ENCODE measurements at regions not wholly inside any gene's neighbourhood (a gene's known extent, or its start where the extent isn't known, plus 50 kb on each side); places are given as distances from the start of the nearest gene placed in this dataset.
A peak's percentile ranks its signal among the peaks of the same experiment; 100 is the strongest.
"Not testable (repeated sequence)": the region's sequence is repeated elsewhere in the genome, so short reads cannot be mapped to it uniquely, and the experiment has no call there.

- H3K27me3 Mint-ChIP-seq (ENCODE audit: insufficient read depth); H3K27ac Mint-ChIP-seq; DNase-seq; H3K36me3 Mint-ChIP-seq (ENCODE audit: low read depth); H3K4me3 Mint-ChIP-seq; H3K4me1 Mint-ChIP-seq (ENCODE audit: low read depth); H3K9me3 Mint-ChIP-seq: not testable (repeated sequence)
Observed at GRCh38 chr16:21372162-21372835, 94.2 kb upstream of the CRYM start.

- peak; percentile 46 for DNase-seq
- H3K36me3 Mint-ChIP-seq (ENCODE audit: low read depth); H3K4me1 Mint-ChIP-seq (ENCODE audit: low read depth); H3K9me3 Mint-ChIP-seq; H3K4me3 Mint-ChIP-seq; H3K27me3 Mint-ChIP-seq (ENCODE audit: insufficient read depth): not testable (repeated sequence)
- H3K27ac Mint-ChIP-seq: peak overlapping the region; percentile 64; the same call in 1 of the 2 replicates
Observed at GRCh38 chr16:21370791-21371190, 92.7 kb upstream of the CRYM start.

- not testable (repeated sequence) for DNase-seq; H3K36me3 Mint-ChIP-seq (ENCODE audit: low read depth)
Observed at GRCh38 chr16:21368973-21369942, 91.2 kb upstream of the CRYM start.

GRCh38 chr16:21367733-21368421, 89.8 kb upstream of the CRYM start:
- not testable (repeated sequence) for H3K36me3 Mint-ChIP-seq (ENCODE audit: low read depth); H3K9me3 Mint-ChIP-seq; H3K4me3 Mint-ChIP-seq; DNase-seq; H3K27me3 Mint-ChIP-seq (ENCODE audit: insufficient read depth); H3K27ac Mint-ChIP-seq
- peaks cover 27% of the 10 kb centered on the region for H3K4me1 Mint-ChIP-seq (ENCODE audit: low read depth)

More at GRCh38 chr16:21368973-21369942, 91.2 kb upstream of the CRYM start:
- not testable (repeated sequence) for H3K4me3 Mint-ChIP-seq; H3K27me3 Mint-ChIP-seq (ENCODE audit: insufficient read depth); H3K9me3 Mint-ChIP-seq; H3K27ac Mint-ChIP-seq
- peaks cover 14% of the 10 kb centered on the region for H3K4me1 Mint-ChIP-seq (ENCODE audit: low read depth)

- DNase-seq; H3K27me3 Mint-ChIP-seq (ENCODE audit: insufficient read depth); H3K36me3 Mint-ChIP-seq (ENCODE audit: low read depth); H3K27ac Mint-ChIP-seq; H3K4me3 Mint-ChIP-seq; H3K9me3 Mint-ChIP-seq: not testable (repeated sequence)
- H3K4me1 Mint-ChIP-seq (ENCODE audit: low read depth): peaks cover 35% of the 10 kb centered on the region
Observed at GRCh38 chr16:21366998-21367397, 88.9 kb upstream of the CRYM start.

- not testable (repeated sequence) for H3K4me3 Mint-ChIP-seq; H3K9me3 Mint-ChIP-seq; DNase-seq; H3K36me3 Mint-ChIP-seq (ENCODE audit: low read depth); H3K27me3 Mint-ChIP-seq (ENCODE audit: insufficient read depth)
- Mint-ChIP-seq H3K27ac (peak overlapping the region; percentile 64; the same call in 1 of the 2 replicates), H3K4me1 (ENCODE audit: low read depth) (peaks cover 40% of the 10 kb centered on the region)
Observed at GRCh38 chr16:21365541-21365940, 87.5 kb upstream of the CRYM start.

GRCh38 chr16:21363550-21364223, 85.6 kb upstream of the CRYM start:
- not testable (repeated sequence) for H3K36me3 Mint-ChIP-seq (ENCODE audit: low read depth)

GRCh38 chr16:21361612-21362227, 83.6 kb upstream of the CRYM start:
- H3K4me3 Mint-ChIP-seq: peak overlapping the region; percentile 76
- peak overlapping the region; percentile 91 for H3K27ac Mint-ChIP-seq
- DNase-seq: peak; percentile 89
- H3K4me1 Mint-ChIP-seq (ENCODE audit: low read depth): peaks cover 42% of the 10 kb centered on the region
- not testable (repeated sequence) for H3K36me3 Mint-ChIP-seq (ENCODE audit: low read depth); H3K9me3 Mint-ChIP-seq; H3K27me3 Mint-ChIP-seq (ENCODE audit: insufficient read depth)

More at GRCh38 chr16:21363550-21364223, 85.6 kb upstream of the CRYM start:
- H3K9me3 Mint-ChIP-seq; H3K27me3 Mint-ChIP-seq (ENCODE audit: insufficient read depth): not testable (repeated sequence)
- H3K4me3 Mint-ChIP-seq: peak overlapping the region; percentile 8; the same call in 1 of the 2 replicates
- peak; percentile 89 for DNase-seq
- H3K4me1 Mint-ChIP-seq (ENCODE audit: low read depth): peaks cover 42% of the 10 kb centered on the region
- peak overlapping the region; percentile 95 for H3K27ac Mint-ChIP-seq

GRCh38 chr16:21361045-21361444, 83.0 kb upstream of the CRYM start:
- peaks cover 42% of the 10 kb centered on the region for H3K4me1 Mint-ChIP-seq (ENCODE audit: low read depth)
- not testable (repeated sequence) for DNase-seq; H3K27me3 Mint-ChIP-seq (ENCODE audit: insufficient read depth); H3K36me3 Mint-ChIP-seq (ENCODE audit: low read depth); H3K9me3 Mint-ChIP-seq
- peak overlapping the region; percentile 46; the same call in 1 of the 2 replicates for H3K4me3 Mint-ChIP-seq
- H3K27ac Mint-ChIP-seq: peak overlapping the region; percentile 57

- DNase-seq; H3K27ac Mint-ChIP-seq; H3K9me3 Mint-ChIP-seq; H3K4me3 Mint-ChIP-seq; H3K27me3 Mint-ChIP-seq (ENCODE audit: insufficient read depth); H3K36me3 Mint-ChIP-seq (ENCODE audit: low read depth): not testable (repeated sequence)
- H3K4me1 Mint-ChIP-seq (ENCODE audit: low read depth): peaks cover 38% of the 10 kb centered on the region
Observed at GRCh38 chr16:21359513-21359912, 81.4 kb upstream of the CRYM start.

- not testable (repeated sequence) for H3K9me3 Mint-ChIP-seq; H3K4me3 Mint-ChIP-seq; DNase-seq; H3K27ac Mint-ChIP-seq; H3K27me3 Mint-ChIP-seq (ENCODE audit: insufficient read depth); H3K36me3 Mint-ChIP-seq (ENCODE audit: low read depth)
- H3K4me1 Mint-ChIP-seq (ENCODE audit: low read depth): peaks cover 26% of the 10 kb centered on the region
Observed at GRCh38 chr16:21358261-21358795, 80.2 kb upstream of the CRYM start.

- not testable (repeated sequence) for H3K36me3 Mint-ChIP-seq (ENCODE audit: low read depth); DNase-seq; H3K4me3 Mint-ChIP-seq; H3K27me3 Mint-ChIP-seq (ENCODE audit: insufficient read depth); H3K9me3 Mint-ChIP-seq; H3K27ac Mint-ChIP-seq; H3K4me1 Mint-ChIP-seq (ENCODE audit: low read depth)
Observed at GRCh38 chr16:21356308-21356707, 78.2 kb upstream of the CRYM start.
